Right atrium auricular region (tissue), 2 donors: ENCODE measurements at regions not wholly inside any gene's neighbourhood (a gene's known extent, or its start where the extent isn't known, plus 50 kb on each side); places are given as distances from the start of the nearest gene placed in this dataset.

Source experiments
- DNase-seq: peaks from one replicate; pipeline ENCODE4 v3.0.0-alpha.2; 2019; ENCODE audit warnings: low spot score
- H3K27ac ChIP-seq, 2 donors: fragments of 200-600 bp; sonication (generic); 1 replicate in 1 of 2; 2 replicates in 1 of 2; pipeline ENCODE4 v1.5.1; 2016 to 2019
- H3K27me3 ChIP-seq, 2 donors: fragments of 200-600 bp; sonication (generic); one replicate each; pipeline versions ENCODE4 v1.5.1 to v1.6.0; 2017 to 2019
- H3K36me3 ChIP-seq: fragments of 200-600 bp; sonication (generic); one replicate; pipeline ENCODE4 v1.5.1; 2016
- H3K4me1 ChIP-seq, 2 donors: fragments of 200-600 bp; sonication (generic); one replicate each; pipeline versions ENCODE4 v1.5.1 to v1.6.0; 2017 to 2019
- H3K4me3 ChIP-seq, 2 donors: fragments of 200-600 bp; sonication (generic); 1 replicate in 1 of 2; 2 replicates in 1 of 2; pipeline ENCODE4 v1.5.1; 2017 to 2019; ENCODE audit warnings: mild to moderate bottlenecking in 1 of 2, moderate library complexity in 1 of 2
- H3K9me3 ChIP-seq, 2 donors: fragments of 200-600 bp; sonication (generic); one replicate each; pipeline ENCODE4 v1.5.1; 2019
- CTCF ChIP-seq, 2 donors: fragments of 200-600 bp; sonication (generic); IDR thresholded peaks; one replicate each; pipeline ENCODE4 v1.5.1; 2019; ENCODE audit warnings: antibody characterized with exemption in 2 of 2

DNA sequence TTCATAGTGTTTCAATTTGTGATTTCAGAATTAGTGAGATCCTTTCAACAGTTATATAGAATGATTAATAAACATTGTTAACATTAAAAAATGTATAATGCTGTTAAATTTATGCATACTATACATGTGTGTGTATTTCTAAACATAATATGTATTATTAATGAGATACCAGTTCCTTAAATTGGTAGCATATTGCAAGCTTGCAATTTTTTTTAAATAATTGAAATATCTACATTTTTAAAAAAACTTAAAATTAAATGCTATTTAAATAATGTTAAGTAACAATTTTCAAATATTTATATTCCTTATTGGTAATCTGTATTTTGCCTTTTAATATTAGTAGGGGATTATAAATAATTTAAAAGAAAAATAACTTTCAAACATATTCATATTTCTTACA lies 1479.5 kb upstream of the PCDH7 start:
- no peaks in the 10 kb centered on the region for H3K36me3 ChIP-seq
- H3K27ac ChIP-seq, result no peak overlapping the region
- no peaks in the 10 kb centered on the region for H3K4me1 ChIP-seq
- TF ChIP-seq CTCF (IDR thresholded peaks at IDR 0.05), result no peak
- no peak for DNase-seq
- no peaks in the 10 kb centered on the region for H3K27me3 ChIP-seq
- H3K9me3 ChIP-seq, result no peaks in the 10 kb centered on the region
- no peak overlapping the region for H3K4me3 ChIP-seq

DNA sequence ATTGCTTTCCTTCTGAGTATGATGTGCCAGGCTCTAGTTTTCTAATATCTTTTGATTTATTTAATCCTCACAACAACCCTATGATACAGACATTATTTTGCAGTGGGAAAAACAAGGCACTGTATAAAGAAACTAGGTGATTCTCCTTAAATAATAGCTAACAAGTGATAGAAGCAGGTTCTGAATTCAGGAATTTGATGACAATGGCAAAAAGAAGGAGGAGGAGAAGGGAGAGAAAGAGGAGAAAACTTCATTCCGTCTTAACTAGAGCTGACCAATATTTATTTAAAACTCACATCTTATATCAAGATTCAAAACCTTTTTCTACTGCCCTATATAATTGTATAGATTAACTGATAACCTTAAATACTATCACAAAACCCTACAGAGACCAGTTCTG lies 1477.1 kb upstream of the PCDH7 start:
- Histone ChIP-seq H3K9me3 (no peaks in the 10 kb centered on the region), H3K4me1 (no peaks in the 10 kb centered on the region), H3K27me3 (no peaks in the 10 kb centered on the region), H3K27ac (no peak overlapping the region), H3K36me3 (no peaks in the 10 kb centered on the region), H3K4me3 (no peak overlapping the region)
- no peak for DNase-seq
- TF ChIP-seq CTCF (IDR thresholded peaks at IDR 0.05), result no peak

- H3K9me3 ChIP-seq, result no peaks in the 10 kb centered on the region
- DNase-seq, result no peak
- no peak overlapping the region for H3K27ac ChIP-seq
- no peaks in the 10 kb centered on the region for H3K27me3 ChIP-seq
- no peak overlapping the region for H3K4me3 ChIP-seq
- H3K4me1 ChIP-seq, result no peaks in the 10 kb centered on the region
- no peaks in the 10 kb centered on the region for H3K36me3 ChIP-seq
- TF ChIP-seq CTCF (IDR thresholded peaks at IDR 0.05), result no peak
These were observed 1476.3 kb upstream of the PCDH7 start for GRCh38 chr4:29243851-29244250.

GRCh38 chr4:29259556-29259955 lies 1460.6 kb upstream of the PCDH7 start:
- no peak for TF ChIP-seq CTCF (IDR thresholded peaks at IDR 0.05)
- no peak overlapping the region for H3K27ac ChIP-seq

DNA sequence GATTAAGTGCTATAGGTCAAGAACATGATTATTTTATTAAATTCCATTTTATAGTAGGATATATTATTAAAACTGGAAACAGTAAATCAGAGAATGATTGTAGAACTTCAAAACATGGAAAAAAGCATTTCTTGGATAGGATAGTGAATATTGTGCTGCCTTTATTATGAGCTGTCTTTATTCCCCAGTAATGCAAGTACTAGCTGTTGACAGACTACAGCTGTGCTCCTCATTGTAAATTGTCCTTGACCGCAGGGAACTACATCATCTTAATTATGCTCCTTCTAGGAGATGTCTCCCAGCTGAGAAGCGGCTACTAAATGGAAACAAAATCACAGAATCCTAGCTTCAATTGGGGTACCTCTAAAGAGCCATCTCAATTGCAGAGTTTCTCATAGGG lies 1457.2 kb upstream of the PCDH7 start:
- no peak for DNase-seq
- H3K27ac ChIP-seq, result no peak overlapping the region
- H3K4me3 ChIP-seq, result no peak overlapping the region
- no peaks in the 10 kb centered on the region for H3K9me3 ChIP-seq
- no peaks in the 10 kb centered on the region for H3K4me1 ChIP-seq
- no peaks in the 10 kb centered on the region for H3K36me3 ChIP-seq
- no peaks in the 10 kb centered on the region for H3K27me3 ChIP-seq
- no peak for TF ChIP-seq CTCF (IDR thresholded peaks at IDR 0.05)

More at GRCh38 chr4:29259556-29259955, 1460.6 kb upstream of the PCDH7 start:
- no peaks in the 10 kb centered on the region for H3K9me3 ChIP-seq
- no peaks in the 10 kb centered on the region for H3K4me1 ChIP-seq
- H3K27me3 ChIP-seq, result no peaks in the 10 kb centered on the region
- DNase-seq, result no peak
- no peaks in the 10 kb centered on the region for H3K36me3 ChIP-seq
- no peak overlapping the region for H3K4me3 ChIP-seq

DNA sequence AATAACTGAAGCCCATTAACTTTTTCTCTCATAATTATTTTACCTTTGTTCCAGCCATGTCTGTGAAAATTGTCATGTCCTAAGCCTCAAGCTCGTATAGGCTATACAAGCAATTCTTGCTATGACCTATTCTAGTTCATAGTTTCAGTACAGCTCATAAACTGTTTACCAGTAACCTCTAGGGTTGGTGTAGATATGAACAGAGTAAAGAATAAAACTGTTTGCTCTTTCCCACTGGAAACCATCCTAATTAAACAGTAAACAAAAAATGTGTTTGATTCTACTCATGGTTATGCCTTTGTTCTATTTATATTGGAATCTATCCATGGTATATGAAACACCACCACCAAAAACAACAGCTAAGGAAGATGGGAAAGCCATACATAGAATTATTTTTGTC lies 1444.0 kb upstream of the PCDH7 start:
- H3K9me3 ChIP-seq, result no peaks in the 10 kb centered on the region
- no peak overlapping the region for H3K27ac ChIP-seq
- H3K27me3 ChIP-seq, result no peaks in the 10 kb centered on the region
- no peak for TF ChIP-seq CTCF (IDR thresholded peaks at IDR 0.05)
- DNase-seq, result no peak
- H3K4me1 ChIP-seq, result no peaks in the 10 kb centered on the region
- H3K4me3 ChIP-seq, result no peak overlapping the region
- no peaks in the 10 kb centered on the region for H3K36me3 ChIP-seq
